Transverse colon (tissue), 4 donors: ENCODE measurements at regions not wholly inside any gene's neighbourhood (a gene's known extent, or its start where the extent isn't known, plus 50 kb on each side); places are given as distances from the start of the nearest gene placed in this dataset.
"Not testable (repeated sequence)": the region's sequence is repeated elsewhere in the genome, so short reads cannot be mapped to it uniquely, and the experiment has no call there.

Experiments
- DNase-seq: peaks from one replicate; pipeline ENCODE4 v3.0.0-alpha.2; 2019
- H3K27ac ChIP-seq, 4 donors: fragments of 200-600 bp; sonication (generic); 2 replicates each; pipeline ENCODE4 v1.5.1; 2016 to 2018; ENCODE audit warnings: inconsistent platforms in 4 of 4
- H3K27me3 ChIP-seq: fragments of 200-600 bp; sonication (generic); 2 replicates; pipeline ENCODE4 v1.5.1; 2017; ENCODE audit warnings: inconsistent platforms
- H3K36me3 ChIP-seq, 4 donors: fragments of 200-600 bp; sonication (generic); 2 replicates each; pipeline ENCODE4 v1.5.1; 2017 to 2019; ENCODE audit warnings: inconsistent platforms in 4 of 4
- H3K4me1 ChIP-seq, 4 donors: fragments of 200-600 bp; sonication (generic); 2 replicates each; pipeline ENCODE4 v1.5.1; 2017 to 2020; ENCODE audit warnings: inconsistent platforms in 4 of 4
- H3K4me3 ChIP-seq, 4 donors: fragments of 200-600 bp; sonication (generic); 1 replicate in 1 of 4; 2 replicates in 3 of 4; pipeline versions ENCODE4 v1.5.1 to v1.6.1; 2017 to 2019; ENCODE audit warnings: inconsistent platforms in 4 of 4
- H3K9me3 ChIP-seq, 2 donors: fragments of 200-600 bp; sonication (generic); 2 replicates each; pipeline ENCODE4 v1.5.1; 2017 to 2019; ENCODE audit warnings: inconsistent platforms in 2 of 2
- WGBS, 2 donors: methylation state at CpG; one replicate each; pipeline ENCODE4 v1.1.5; 2018; ENCODE audit warnings: low coverage in 1 of 2; 5-methylcytosine and 5-hydroxymethylcytosine counted together
- in situ Hi-C, 4 donors: fragments of 200-750 bp; cut with MboI; loops; one replicate each; pipeline versions ENCODE4 v1.15.0 to v1.15.1; 2017; ENCODE audit warnings: low sequenced_read_pairs in 3 of 4, low pct_ligation_motif_present in 1 of 4, low pct_unique_long_range_greater_than_20kb in 1 of 4
- intact Hi-C: fragments of 100-400 bp; cut with DNase I; formaldehyde crosslinking; loops from one replicate; pipeline ENCODE4 v1.15.1; 2023; ENCODE audit warnings: low total_unique reads

DNA sequence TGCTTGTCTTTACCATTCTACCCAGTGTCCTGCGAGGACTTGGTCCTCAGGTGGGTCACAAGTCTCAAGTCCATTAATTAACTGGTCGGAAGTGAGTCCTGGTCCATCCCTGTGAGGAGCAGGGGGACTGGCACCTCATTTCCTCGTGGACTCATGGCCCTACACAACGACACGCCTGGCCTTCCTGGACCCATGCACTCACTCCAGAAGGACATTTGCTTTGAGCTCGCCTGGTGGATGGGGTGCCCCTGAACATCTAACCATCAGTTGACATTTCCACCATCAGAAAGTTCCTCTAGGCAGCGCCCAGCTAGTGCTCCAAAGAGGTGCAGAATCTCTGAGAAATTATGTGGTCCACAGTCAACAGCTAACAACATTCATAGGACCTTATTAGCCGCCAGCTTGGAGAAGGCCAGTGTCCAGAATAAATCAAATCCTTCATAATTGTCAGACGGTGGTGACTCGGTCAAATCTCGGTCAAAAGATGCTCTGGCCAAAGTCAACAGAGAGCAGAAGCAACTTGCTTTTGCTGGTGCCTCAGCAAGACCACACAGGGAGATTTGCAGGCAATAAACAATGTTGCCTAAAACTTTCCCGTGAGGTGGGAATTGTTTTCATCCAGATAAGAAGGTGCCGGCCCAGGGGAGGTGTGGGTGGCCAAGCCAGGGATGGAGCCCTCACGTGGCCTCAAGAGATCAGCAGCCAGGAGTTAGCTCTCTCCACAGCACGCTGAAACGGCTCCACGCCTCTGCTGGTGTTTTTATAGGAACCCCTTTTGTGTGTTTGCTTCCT lies 119.9 kb upstream of the FAM20C start:
- H3K36me3 ChIP-seq, in situ Hi-C loops, H3K27ac ChIP-seq, H3K4me3 ChIP-seq, DNase-seq, H3K27me3 ChIP-seq, H3K9me3 ChIP-seq, H3K4me1 ChIP-seq, intact Hi-C loops: not testable (repeated sequence)
- WGBS, 2 donors: 66% methylated on average over 16 of the region's 17 CpGs; no CpG with 5 or more reads in 1 of the 2 donors

GRCh38 chr7:73058-73331 lies 119.4 kb upstream of the FAM20C start:
- not testable (repeated sequence) for H3K36me3 ChIP-seq, DNase-seq

DNA sequence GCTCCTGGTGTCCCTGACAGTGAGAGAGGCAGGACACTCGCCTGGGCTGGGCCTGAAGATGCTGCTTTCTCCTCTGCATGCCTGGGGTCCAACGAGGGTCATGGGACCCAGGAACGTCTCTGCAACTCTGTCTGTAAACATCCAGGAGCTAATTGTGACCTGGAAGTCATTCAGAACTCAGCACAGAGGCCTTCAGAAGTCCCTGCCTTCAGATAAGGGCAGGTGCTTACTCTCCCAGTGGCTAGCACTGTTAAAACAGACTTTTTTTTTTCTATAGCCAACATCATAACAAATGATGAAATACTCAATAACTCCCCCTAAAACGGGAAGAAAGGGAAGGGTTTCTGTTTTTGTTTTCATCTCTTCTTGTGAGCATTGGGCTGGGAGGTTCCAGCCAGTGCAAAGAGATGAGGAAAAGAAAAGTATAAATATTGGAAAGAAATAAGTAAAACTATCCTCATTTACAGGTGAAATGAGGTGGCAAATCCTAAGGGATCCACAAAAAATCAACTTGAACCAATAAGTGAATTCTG lies 118.3 kb upstream of the FAM20C start:
- intact Hi-C loops, H3K9me3 ChIP-seq, H3K4me1 ChIP-seq, H3K36me3 ChIP-seq, H3K27me3 ChIP-seq, H3K27ac ChIP-seq, in situ Hi-C loops, DNase-seq, H3K4me3 ChIP-seq: not testable (repeated sequence)
- 9 to 50% methylated on average over 1 to 4 of the region's 4 CpGs for WGBS, 2 donors

More at GRCh38 chr7:73058-73331, 119.4 kb upstream of the FAM20C start:
- in situ Hi-C loops, H3K9me3 ChIP-seq, H3K4me3 ChIP-seq, intact Hi-C loops, H3K4me1 ChIP-seq, H3K27ac ChIP-seq, H3K27me3 ChIP-seq: not testable (repeated sequence)
- no CpG with 5 or more reads among the region's 5 CpGs for WGBS, 2 donors

- WGBS, 2 donors: 81 to 89% methylated on average over 5 to 12 of the region's 13 CpGs
- H3K4me1 ChIP-seq, in situ Hi-C loops, H3K36me3 ChIP-seq, H3K4me3 ChIP-seq, H3K27ac ChIP-seq, H3K9me3 ChIP-seq, intact Hi-C loops, H3K27me3 ChIP-seq, DNase-seq: not testable (repeated sequence)
These were observed 116.9 kb upstream of the FAM20C start for GRCh38 chr7:75511-75910.

GRCh38 chr7:76202-76601 lies 116.2 kb upstream of the FAM20C start:
- H3K4me3 ChIP-seq, H3K27me3 ChIP-seq, H3K36me3 ChIP-seq, DNase-seq, intact Hi-C loops, H3K27ac ChIP-seq, in situ Hi-C loops, H3K4me1 ChIP-seq, H3K9me3 ChIP-seq: not testable (repeated sequence)
- WGBS, 2 donors: no CpG with 5 or more reads among the region's 11 CpGs

- H3K27ac ChIP-seq, in situ Hi-C loops, H3K27me3 ChIP-seq, H3K9me3 ChIP-seq, H3K4me1 ChIP-seq, intact Hi-C loops, H3K36me3 ChIP-seq, DNase-seq, H3K4me3 ChIP-seq: not testable (repeated sequence)
- 24 to 35% methylated on average over 2 to 5 of the region's 11 CpGs for WGBS, 2 donors
These were observed 115.5 kb upstream of the FAM20C start for GRCh38 chr7:76829-77395.

GRCh38 chr7:78862-79261 lies 113.5 kb upstream of the FAM20C start:
- intact Hi-C loops, H3K4me3 ChIP-seq, H3K27ac ChIP-seq, H3K9me3 ChIP-seq, in situ Hi-C loops, DNase-seq, H3K27me3 ChIP-seq, H3K4me1 ChIP-seq, H3K36me3 ChIP-seq: not testable (repeated sequence)
- WGBS, 2 donors: 82% methylated on average over 6 of the region's 7 CpGs; no CpG with 5 or more reads in 1 of the 2 donors

GRCh38 chr7:79400-80055 lies 112.8 kb upstream of the FAM20C start:
- in situ Hi-C loops, H3K36me3 ChIP-seq, H3K4me1 ChIP-seq, H3K4me3 ChIP-seq, H3K27ac ChIP-seq, H3K9me3 ChIP-seq, intact Hi-C loops, DNase-seq, H3K27me3 ChIP-seq: not testable (repeated sequence)
- 68 to 77% methylated on average over 4 to 8 of the region's 15 CpGs for WGBS, 2 donors
